MG63 (cell line): ENCODE measurements at regions not wholly inside any gene's neighbourhood (a gene's known extent, or its start where the extent isn't known, plus 50 kb on each side); places are given as distances from the start of the nearest gene placed in this dataset.

Experiments
- DNase-seq: peaks from one replicate; pipeline ENCODE4 v3.0.0-alpha.2; 2020
- H3K27me3 ChIP-seq: fragments of 250-450 bp; sonication (Bioruptor Pico); 2 replicates; pipeline ENCODE4 v1.5.1; 2020; ENCODE audit warnings: mild to moderate bottlenecking, moderate library complexity
- H3K36me3 ChIP-seq: fragments of 250-450 bp; sonication (Bioruptor Pico); 2 replicates; pipeline ENCODE4 v1.5.1; 2020; ENCODE audit warnings: mild to moderate bottlenecking, moderate library complexity
- H3K4me3 ChIP-seq: fragments of 250-450 bp; sonication (Bioruptor Pico); 2 replicates; pipeline ENCODE4 v1.5.1; 2020; ENCODE audit warnings: mild to moderate bottlenecking, moderate library complexity
- H3K9me3 ChIP-seq: fragments of 250-450 bp; sonication (Bioruptor Pico); 2 replicates; pipeline ENCODE4 v1.5.1; 2020; ENCODE audit warnings: mild to moderate bottlenecking, moderate library complexity

- no peaks in the 10 kb centered on the region for H3K36me3 ChIP-seq
- DNase-seq: no peak
- no peaks in the 10 kb centered on the region for H3K9me3 ChIP-seq
- no peak overlapping the region for H3K4me3 ChIP-seq
- H3K27me3 ChIP-seq: no peaks in the 10 kb centered on the region
Observed at GRCh38 chr6:73888050-73888449, 192.0 kb downstream of the CD109 start.

GRCh38 chr6:73885393-73885792, 189.4 kb downstream of the CD109 start:
- H3K27me3 ChIP-seq: no peaks in the 10 kb centered on the region
- H3K36me3 ChIP-seq: no peaks in the 10 kb centered on the region
- H3K4me3 ChIP-seq: no peak overlapping the region
- no peaks in the 10 kb centered on the region for H3K9me3 ChIP-seq
- DNase-seq: no peak

GRCh38 chr6:73884540-73884939, 188.5 kb downstream of the CD109 start:
- DNase-seq: no peak

GRCh38 chr6:73879501-73880293, 183.7 kb downstream of the CD109 start:
- DNase-seq: no peak
- no peaks in the 10 kb centered on the region for H3K27me3 ChIP-seq
- no peak overlapping the region for H3K4me3 ChIP-seq
- H3K36me3 ChIP-seq: no peaks in the 10 kb centered on the region
- H3K9me3 ChIP-seq: no peaks in the 10 kb centered on the region

More at GRCh38 chr6:73884540-73884939, 188.5 kb downstream of the CD109 start:
- no peaks in the 10 kb centered on the region for H3K9me3 ChIP-seq
- H3K4me3 ChIP-seq: no peak overlapping the region
- H3K27me3 ChIP-seq: no peaks in the 10 kb centered on the region
- H3K36me3 ChIP-seq: no peaks in the 10 kb centered on the region

- DNase-seq: no peak
- Histone ChIP-seq H3K9me3 (no peaks in the 10 kb centered on the region), H3K4me3 (no peak overlapping the region), H3K27me3 (no peaks in the 10 kb centered on the region), H3K36me3 (no peaks in the 10 kb centered on the region)
Observed at GRCh38 chr6:73878403-73878802, 182.4 kb downstream of the CD109 start.
